ENCODE measurements at regions not wholly inside any gene's neighbourhood (a gene's known extent, or its start where the extent isn't known, plus 50 kb on each side); places are given as distances from the start of the nearest gene placed in this dataset.

DNA sequence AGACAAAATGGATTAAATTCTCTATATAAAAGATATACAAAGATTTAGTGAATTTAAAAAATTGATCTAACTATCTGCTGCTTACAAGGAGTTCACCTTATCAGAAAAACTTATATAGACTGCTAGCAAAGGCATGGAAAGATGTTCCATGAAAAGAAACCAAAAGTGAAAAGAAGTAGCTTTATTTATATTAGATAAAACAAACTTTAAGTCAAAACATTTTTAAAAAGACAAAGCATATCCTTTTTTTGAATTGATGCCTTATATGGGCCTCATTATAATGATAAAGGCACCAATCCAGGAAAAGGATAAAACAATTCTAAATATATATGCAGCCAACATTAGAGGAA, 334.2 kb downstream of the MEI4 start (continued):
- TF ChIP-seq, protein P1, sequence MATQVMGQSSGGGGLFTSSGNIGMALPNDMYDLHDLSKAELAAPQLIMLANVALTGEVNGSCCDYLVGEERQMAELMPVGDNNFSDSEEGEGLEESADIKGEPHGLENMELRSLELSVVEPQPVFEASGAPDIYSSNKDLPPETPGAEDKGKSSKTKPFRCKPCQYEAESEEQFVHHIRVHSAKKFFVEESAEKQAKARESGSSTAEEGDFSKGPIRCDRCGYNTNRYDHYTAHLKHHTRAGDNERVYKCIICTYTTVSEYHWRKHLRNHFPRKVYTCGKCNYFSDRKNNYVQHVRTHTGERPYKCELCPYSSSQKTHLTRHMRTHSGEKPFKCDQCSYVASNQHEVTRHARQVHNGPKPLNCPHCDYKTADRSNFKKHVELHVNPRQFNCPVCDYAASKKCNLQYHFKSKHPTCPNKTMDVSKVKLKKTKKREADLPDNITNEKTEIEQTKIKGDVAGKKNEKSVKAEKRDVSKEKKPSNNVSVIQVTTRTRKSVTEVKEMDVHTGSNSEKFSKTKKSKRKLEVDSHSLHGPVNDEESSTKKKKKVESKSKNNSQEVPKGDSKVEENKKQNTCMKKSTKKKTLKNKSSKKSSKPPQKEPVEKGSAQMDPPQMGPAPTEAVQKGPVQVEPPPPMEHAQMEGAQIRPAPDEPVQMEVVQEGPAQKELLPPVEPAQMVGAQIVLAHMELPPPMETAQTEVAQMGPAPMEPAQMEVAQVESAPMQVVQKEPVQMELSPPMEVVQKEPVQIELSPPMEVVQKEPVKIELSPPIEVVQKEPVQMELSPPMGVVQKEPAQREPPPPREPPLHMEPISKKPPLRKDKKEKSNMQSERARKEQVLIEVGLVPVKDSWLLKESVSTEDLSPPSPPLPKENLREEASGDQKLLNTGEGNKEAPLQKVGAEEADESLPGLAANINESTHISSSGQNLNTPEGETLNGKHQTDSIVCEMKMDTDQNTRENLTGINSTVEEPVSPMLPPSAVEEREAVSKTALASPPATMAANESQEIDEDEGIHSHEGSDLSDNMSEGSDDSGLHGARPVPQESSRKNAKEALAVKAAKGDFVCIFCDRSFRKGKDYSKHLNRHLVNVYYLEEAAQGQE (tag by site-specific recombination; IDR thresholded peaks at IDR 0.05): no peak
- TF ChIP-seq ZNF341 (tag by site-specific recombination; IDR thresholded peaks at IDR 0.05; ENCODE audit: low read depth): no peak
- TF ChIP-seq ZNF629 (tag by site-specific recombination; IDR thresholded peaks at IDR 0.05): no peak
- TF ChIP-seq PRDM1 (tag by site-specific recombination; IDR thresholded peaks at IDR 0.05): no peak
- no peak for TF ChIP-seq EGR2 (tag by site-specific recombination; IDR thresholded peaks at IDR 0.05; ENCODE audit: low read depth)
- TF ChIP-seq ZNF791 (tag by site-specific recombination; IDR thresholded peaks at IDR 0.05): no peak
- TF ChIP-seq, protein P2, sequence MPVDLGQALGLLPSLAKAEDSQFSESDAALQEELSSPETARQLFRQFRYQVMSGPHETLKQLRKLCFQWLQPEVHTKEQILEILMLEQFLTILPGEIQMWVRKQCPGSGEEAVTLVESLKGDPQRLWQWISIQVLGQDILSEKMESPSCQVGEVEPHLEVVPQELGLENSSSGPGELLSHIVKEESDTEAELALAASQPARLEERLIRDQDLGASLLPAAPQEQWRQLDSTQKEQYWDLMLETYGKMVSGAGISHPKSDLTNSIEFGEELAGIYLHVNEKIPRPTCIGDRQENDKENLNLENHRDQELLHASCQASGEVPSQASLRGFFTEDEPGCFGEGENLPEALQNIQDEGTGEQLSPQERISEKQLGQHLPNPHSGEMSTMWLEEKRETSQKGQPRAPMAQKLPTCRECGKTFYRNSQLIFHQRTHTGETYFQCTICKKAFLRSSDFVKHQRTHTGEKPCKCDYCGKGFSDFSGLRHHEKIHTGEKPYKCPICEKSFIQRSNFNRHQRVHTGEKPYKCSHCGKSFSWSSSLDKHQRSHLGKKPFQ (tag by site-specific recombination; IDR thresholded peaks at IDR 0.05): no peak
- no peak for TF ChIP-seq ZNF747 (tag by site-specific recombination; IDR thresholded peaks at IDR 0.05)

DNA sequence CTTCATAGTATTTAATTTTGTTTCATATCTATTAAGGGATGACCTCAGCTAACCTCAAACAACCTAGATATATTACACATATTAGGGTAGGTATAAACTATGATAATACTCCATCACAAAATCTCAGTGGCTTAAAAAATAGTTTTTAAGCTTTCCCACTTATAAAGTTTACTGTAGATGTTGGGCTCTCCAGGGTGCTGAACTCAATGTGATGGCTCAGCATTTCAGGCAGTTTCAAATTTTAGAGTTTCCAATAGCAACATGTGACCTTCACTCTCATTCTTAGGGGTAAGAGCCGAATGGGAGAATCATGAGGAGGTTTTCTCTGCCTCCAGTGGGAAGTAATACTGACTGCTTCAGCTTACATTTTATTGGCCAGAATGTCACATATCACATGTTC, 357.3 kb downstream of the MEI4 start:
- ChIA-PET POLR2A (no interaction called here), CTCF (no interaction called here)
- Histone ChIP-seq H3K9me3 (ENCODE audit: control insufficient read depth, insufficient read depth, low read depth, low read length) (no peaks in the 10 kb centered on the region), H3K36me3 (ENCODE audit: control insufficient read depth in 2 of 2, insufficient read depth in 1 of 2, low read length in 2 of 2) (no peaks in the 10 kb centered on the region), H3K27ac (ENCODE audit: extremely low read depth, low read depth, low read length) (no peak overlapping the region), H3K4me3 (ENCODE audit: low read depth, low read length) (no peak overlapping the region), H3K4me1 (ENCODE audit: control insufficient read depth, insufficient read depth, low read length) (no peaks in the 10 kb centered on the region)
- TF ChIP-seq ZNF837 (tag by site-specific recombination; IDR thresholded peaks at IDR 0.05) (no peak), ZNF664 (tag by site-specific recombination; IDR thresholded peaks at IDR 0.05) (no peak), ZNF302 (tag by site-specific recombination; IDR thresholded peaks at IDR 0.05; ENCODE audit: low read depth) (no peak), ZNF311 (tag by site-specific recombination; IDR thresholded peaks at IDR 0.05; ENCODE audit: borderline replicate concordance) (no peak), ZNF433 (tag by site-specific recombination; IDR thresholded peaks at IDR 0.05; ENCODE audit: low read depth) (no peak)
- TF ChIP-seq, protein P1 (tag by site-specific recombination; IDR thresholded peaks at IDR 0.05): peak; percentile 63; the same call in 1 of the 2 replicates
- TF ChIP-seq, protein P3, sequence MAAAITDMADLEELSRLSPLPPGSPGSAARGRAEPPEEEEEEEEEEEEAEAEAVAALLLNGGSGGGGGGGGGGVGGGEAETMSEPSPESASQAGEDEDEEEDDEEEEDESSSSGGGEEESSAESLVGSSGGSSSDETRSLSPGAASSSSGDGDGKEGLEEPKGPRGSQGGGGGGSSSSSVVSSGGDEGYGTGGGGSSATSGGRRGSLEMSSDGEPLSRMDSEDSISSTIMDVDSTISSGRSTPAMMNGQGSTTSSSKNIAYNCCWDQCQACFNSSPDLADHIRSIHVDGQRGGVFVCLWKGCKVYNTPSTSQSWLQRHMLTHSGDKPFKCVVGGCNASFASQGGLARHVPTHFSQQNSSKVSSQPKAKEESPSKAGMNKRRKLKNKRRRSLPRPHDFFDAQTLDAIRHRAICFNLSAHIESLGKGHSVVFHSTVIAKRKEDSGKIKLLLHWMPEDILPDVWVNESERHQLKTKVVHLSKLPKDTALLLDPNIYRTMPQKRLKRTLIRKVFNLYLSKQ (tag by site-specific recombination; IDR thresholded peaks at IDR 0.05; ENCODE audit: borderline replicate concordance): no peak

Measured in HEK293 (cell line).